HepG2 (cell line): ENCODE measurements at regions not wholly inside any gene's neighbourhood (a gene's known extent, or its start where the extent isn't known, plus 50 kb on each side); places are given as distances from the start of the nearest gene placed in this dataset.

Source experiments
- ATAC-seq: fragments of 200-7000 bp; cut with Tn5 transposase; 3 replicates; pipeline ENCODE4 v1.9.1; 2020; ENCODE audit warnings: mild to moderate bottlenecking, moderate library complexity
- BruUV-seq: library from RNA; stranded (reverse); fragments of 400-500 nt; replicated peaks from 2 replicates; lab custom pipeline; 2021; lab: Mats Ljungman, UMichigan
- CTCF ChIA-PET: fragments of 300-600 bp; formaldehyde crosslinking; extraction: SDS; loops from one replicate; lab custom pipeline; 2021; ENCODE audit warnings: low total read pairs, inconsistent platforms, low intra/inter-chr PET ratio; lab: Yijun Ruan, JAX
- POLR2A ChIA-PET: fragments of 350-600 bp; sonication (Branson Sonifier 250); formaldehyde crosslinking; loops from one replicate; lab custom pipeline; 2020; ENCODE audit warnings: antibody characterized with exemption, inconsistent platforms; lab: Yijun Ruan, JAX
- DNase-seq: peaks from one replicate; pipeline ENCODE4 v3.0.0-alpha.2; 2015; ENCODE audit warnings: low spot score
- FAIRE-seq: peaks from 3 replicates; lab custom pipeline; 2011; peaks lifted over from hg19 to GRCh38; lab: Jason Lieb, UNC
- H2AFZ ChIP-seq: one replicate; pipeline ENCODE4 v1.6.1; 2011; ENCODE audit warnings: low read length, inconsistent platforms
- H3K27ac ChIP-seq: fragments of 300-600 bp; 3 replicates; pipeline ENCODE4 v1.8.0; 2011; ENCODE audit warnings: mixed run types, mild to moderate bottlenecking, mixed read lengths, low read length, inconsistent platforms; ENCODE audit not compliant: insufficient read depth; ENCODE audit errors: extremely low read length
- H3K27me3 ChIP-seq, 2 experiments: fragments of 200-600 bp in 1 of 2; 2 replicates in 1 of 2; 3 replicates in 1 of 2; pipeline versions ENCODE4 v1.6.0 to v1.8.0; 2011; ENCODE audit warnings: low read length in 2 of 2, mild to moderate bottlenecking in 2 of 2, moderate library complexity in 2 of 2, inconsistent platforms in 1 of 2; ENCODE audit not compliant: insufficient read depth in 2 of 2, control insufficient read depth in 1 of 2
- H3K36me3 ChIP-seq, 2 experiments: fragments of 200-600 bp in 1 of 2; replicated peaks in 1 of 2; 2 replicates in 1 of 2; 3 replicates in 1 of 2; pipeline versions ENCODE4 v1.5.1 to v1.8.0; 2011; ENCODE audit warnings: low read length in 2 of 2, inconsistent platforms in 1 of 2; ENCODE audit not compliant: insufficient read depth in 2 of 2, control insufficient read depth in 1 of 2
- H3K4me1 ChIP-seq: 2 replicates; pipeline ENCODE4 v1.5.1; 2012; ENCODE audit warnings: low read length, inconsistent platforms; ENCODE audit not compliant: insufficient read depth
- H3K4me2 ChIP-seq: 2 replicates; pipeline ENCODE4 v1.6.0; 2011; ENCODE audit warnings: low read depth, low read length, inconsistent platforms
- H3K4me3 ChIP-seq, 3 experiments: fragments of 200-600 bp in 1 of 3; sonication (generic), shearing (Covaris generic) in 1 of 3; replicated peaks in 1 of 3; 2 replicates each; pipeline ENCODE4 v1.5.1; 2011 to 2016; ENCODE audit warnings: low read length in 3 of 3, inconsistent platforms in 2 of 3, low read depth in 2 of 3, mild to moderate bottlenecking in 2 of 3, control low read depth in 1 of 3, mixed read lengths in 1 of 3; ENCODE audit not compliant: insufficient read depth in 1 of 3
- H3K79me2 ChIP-seq: one replicate; pipeline ENCODE4 v1.6.1; 2011; ENCODE audit warnings: low read length, inconsistent platforms; ENCODE audit not compliant: insufficient read depth
- H3K9ac ChIP-seq: 2 replicates; pipeline ENCODE4 v1.6.0; 2011; ENCODE audit warnings: mild to moderate bottlenecking, low read depth, low read length, inconsistent platforms; ENCODE audit not compliant: insufficient read depth
- H3K9me3 ChIP-seq: 2 replicates; pipeline ENCODE4 v1.5.1; 2012; ENCODE audit warnings: mild to moderate bottlenecking, low read length
- H4K20me1 ChIP-seq: 2 replicates; pipeline ENCODE4 v1.6.0; 2011; ENCODE audit warnings: inconsistent platforms, mild to moderate bottlenecking, low read length, moderate library complexity; ENCODE audit not compliant: insufficient read depth
- CBFB ChIP-seq: sonication (generic); formaldehyde crosslinking; IDR thresholded peaks from 2 replicates; pipeline ENCODE4 v1.4.0; 2020; ENCODE audit warnings: missing genetic modification reagents
- DR1 ChIP-seq: sonication (generic); formaldehyde crosslinking; IDR thresholded peaks from 2 replicates; pipeline ENCODE4 v1.8.0; 2021; ENCODE audit warnings: mild to moderate bottlenecking, missing genetic modification reagents, inconsistent platforms
- FUBP1 ChIP-seq: sonication (generic); formaldehyde crosslinking; IDR thresholded peaks from 2 replicates; pipeline ENCODE4 v1.5.1; 2020; ENCODE audit warnings: missing genetic modification reagents, mild to moderate bottlenecking, borderline replicate concordance
- HDAC2 ChIP-seq: sonication (generic); formaldehyde crosslinking; IDR thresholded peaks from 2 replicates; pipeline ENCODE4 v1.4.0; 2020; ENCODE audit warnings: missing genetic modification reagents
- HNRNPK ChIP-seq: fragments of 200-400 bp; formaldehyde crosslinking; IDR thresholded peaks from 2 replicates; pipeline ENCODE4 v1.6.1; 2018; ENCODE audit warnings: low read length, low read depth, moderate library complexity, mild to moderate bottlenecking; ENCODE audit not compliant: poor library complexity, severe bottlenecking
- ISX ChIP-seq: sonication (generic); formaldehyde crosslinking; conservative IDR thresholded peaks from 2 replicates; pipeline ENCODE4 v1.5.0; 2020; ENCODE audit warnings: missing genetic modification reagents
- LCORL ChIP-seq, 2 experiments: fragments of 450-650 bp in 1 of 2; sonication (generic) in 1 of 2; formaldehyde crosslinking in 1 of 2; IDR thresholded peaks; 2 replicates each; pipeline versions ENCODE4 v1.5.0 to v1.6.1; 2017 to 2020; ENCODE audit warnings: antibody characterized with exemption in 1 of 2, missing genetic modification reagents in 1 of 2
- MEF2D ChIP-seq: sonication (generic); formaldehyde crosslinking; IDR thresholded peaks from 2 replicates; pipeline ENCODE4 v1.5.1; 2020; ENCODE audit warnings: mild to moderate bottlenecking, missing genetic modification reagents
- MXI1 ChIP-seq: IDR thresholded peaks from 3 replicates; pipeline ENCODE4 v1.6.1; 2012; ENCODE audit warnings: low read depth, low read length, inconsistent platforms, borderline replicate concordance
- NCOA2 ChIP-seq: sonication (generic); formaldehyde crosslinking; IDR thresholded peaks from 2 replicates; pipeline ENCODE4 v1.8.0; 2022; ENCODE audit warnings: inconsistent platforms
- NCOA5 ChIP-seq: sonication (generic); formaldehyde crosslinking; IDR thresholded peaks from 2 replicates; pipeline ENCODE4 v1.4.0; 2020; ENCODE audit warnings: missing genetic modification reagents
- STAT6 ChIP-seq: sonication (generic); formaldehyde crosslinking; IDR thresholded peaks from 2 replicates; pipeline ENCODE4 v1.4.0; 2020; ENCODE audit warnings: missing genetic modification reagents, mild to moderate bottlenecking, borderline replicate concordance
- SYNCRIP ChIP-seq: fragments of 200-400 bp; formaldehyde crosslinking; IDR thresholded peaks from 2 replicates; pipeline ENCODE4 v1.6.1; 2018; ENCODE audit warnings: mild to moderate bottlenecking, low read depth, low read length; ENCODE audit not compliant: insufficient read depth
- TEAD3 ChIP-seq: optimal IDR thresholded peaks from 2 replicates; pipeline ENCODE3; 2016; ENCODE audit warnings: borderline replicate concordance
- TFAP4 ChIP-seq: sonication (generic); IDR thresholded peaks from 2 replicates; pipeline ENCODE4 v1.6.1; 2016; ENCODE audit warnings: low read depth, borderline replicate concordance
- ZKSCAN8 ChIP-seq: IDR thresholded peaks from 2 replicates; pipeline ENCODE4 v1.6.1; 2016; ENCODE audit warnings: borderline replicate concordance, missing genetic modification reagents, missing compliant biosample characterization
- ZNF33B ChIP-seq: sonication (generic); formaldehyde crosslinking; IDR thresholded peaks from 2 replicates; pipeline ENCODE4 v1.5.1; 2020; ENCODE audit warnings: mild to moderate bottlenecking, missing genetic modification reagents
- ZNF460 ChIP-seq: sonication (generic); formaldehyde crosslinking; IDR thresholded peaks from 2 replicates; pipeline ENCODE4 v1.5.1; 2020; ENCODE audit warnings: missing genetic modification reagents, mild to moderate bottlenecking, borderline replicate concordance
- ZNF615 ChIP-seq: sonication (generic); formaldehyde crosslinking; IDR thresholded peaks from 2 replicates; pipeline ENCODE4 v1.5.0; 2020; ENCODE audit warnings: mild to moderate bottlenecking, missing genetic modification reagents, borderline replicate concordance
- in situ Hi-C: cut with HindIII; loops from 2 replicates; pipeline ENCODE4 v1.10.0; 2017; ENCODE audit warnings: low pct_unique_long_range_greater_than_20kb; ENCODE audit not compliant: extremely low pct_ligation_motif_present
- intact Hi-C: fragments of 100-400 bp; cut with micrococcal nuclease; formaldehyde crosslinking; loops from one replicate; pipeline ENCODE4 v1.10.0; 2022; ENCODE audit not compliant: unreplicated experiment

- intact Hi-C loops (no loop called here), in situ Hi-C loops (no loop called here)
- no peak for TF ChIP-seq ISX (CRISPR knock-in tag)
- no peak for TF ChIP-seq ZNF615 (CRISPR knock-in tag)
- TF ChIP-seq SYNCRIP: no peak
- TF ChIP-seq ZKSCAN8 (CRISPR knock-in tag): no peak
- TF ChIP-seq ZNF460 (CRISPR knock-in tag): no peak
- TF ChIP-seq TEAD3 (CRISPR knock-in tag): no peak
- no peak for TF ChIP-seq CBFB (CRISPR knock-in tag)
- TF ChIP-seq HNRNPK: no peak
- TF ChIP-seq NCOA5: no peak
- TF ChIP-seq STAT6 (CRISPR knock-in tag): no peak
- TF ChIP-seq TFAP4: no peak
- TF ChIP-seq NCOA2 (CRISPR knock-in tag): no peak
- no peak for TF ChIP-seq HDAC2 (CRISPR knock-in tag)
- TF ChIP-seq ZNF33B: no peak
- no peak for TF ChIP-seq DR1
- no peak for TF ChIP-seq LCORL (IDR thresholded peaks at IDR 0.05)
- no peak for TF ChIP-seq LCORL (CRISPR knock-in tag; IDR thresholded peaks at IDR 0.05)
- no peak for TF ChIP-seq FUBP1 (CRISPR knock-in tag)
- no peak for TF ChIP-seq MXI1
- no peak for TF ChIP-seq MEF2D (CRISPR knock-in tag)
- TF ChIP-seq, all 625 proteins: peak for 0
Measured at GRCh38 chr6:15793826-15794225, 131.0 kb upstream of the DTNBP1 start.

More at GRCh38 chr6:15793826-15794225, 131.0 kb upstream of the DTNBP1 start:
- no peak for FAIRE-seq
- no TSS peak for BruUV-seq
- CTCF ChIA-PET: no interaction called here
- Histone ChIP-seq H3K27ac (no peak overlapping the region), H3K9ac (no peak overlapping the region), H3K4me3 (no peak overlapping the region), H4K20me1 (no peaks in the 10 kb centered on the region), H3K4me2 (no peak overlapping the region), H3K36me3 (no peaks in the 10 kb centered on the region), H3K4me1 (peaks cover 16% of the 10 kb centered on the region), H3K27me3 (no peaks in the 10 kb centered on the region; a peak in 2 of 5 replicates), H2AFZ (no peak overlapping the region), H3K79me2 (no peaks in the 10 kb centered on the region), H3K9me3 (no peaks in the 10 kb centered on the region)
- no peak for ATAC-seq
- POLR2A ChIA-PET: no interaction called here
- no peak for DNase-seq
